NCI-H2029 treated with DMSO at 0.1 percent for 48 hours (cell line): ENCODE measurements at regions not wholly inside any gene's neighbourhood (a gene's known extent, or its start where the extent isn't known, plus 50 kb on each side); places are given as distances from the start of the nearest gene placed in this dataset.

Experiments
- DNase-seq: peaks from one replicate; lab custom pipeline; 2025; lab: John Stamatoyannopoulos, UW

DNA sequence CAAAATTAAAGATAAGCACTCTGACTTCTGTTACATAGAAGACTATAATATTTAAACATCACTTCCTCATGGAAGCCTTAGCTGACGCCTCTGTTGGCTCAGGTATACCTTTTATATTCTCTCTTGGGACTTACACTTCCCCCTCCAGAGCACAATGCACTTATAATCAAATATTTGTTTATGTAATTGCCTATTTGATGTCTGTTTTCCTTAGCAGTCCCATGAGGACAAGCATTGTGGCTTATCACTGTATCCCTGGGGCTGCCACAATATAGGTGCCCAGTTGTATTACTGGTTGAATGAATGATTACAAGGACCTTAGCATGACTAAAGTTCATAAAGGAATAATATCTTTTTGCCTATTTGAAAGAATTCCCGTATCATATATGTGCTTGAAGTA is 186.7 kb upstream of the VGLL2 start:
- peak; percentile 99 for DNase-seq

DNA sequence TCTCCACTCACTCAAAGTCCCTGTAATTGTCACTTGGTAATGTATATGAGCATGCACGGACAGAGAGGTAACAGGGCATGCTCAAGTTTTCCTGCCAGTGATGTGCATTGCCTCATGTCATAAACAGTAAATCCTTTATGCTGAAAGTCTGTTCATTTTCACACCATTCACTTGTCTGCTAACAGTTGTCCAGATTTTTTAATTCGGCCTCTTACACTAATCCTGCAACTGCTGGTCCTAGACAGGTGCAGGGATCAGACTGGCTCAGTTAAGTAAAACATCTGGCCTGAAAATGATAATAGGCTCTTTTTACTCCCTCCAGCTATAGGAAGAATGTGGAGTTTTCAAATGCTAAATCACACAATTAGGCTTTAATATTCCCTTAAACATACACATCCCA is 185.4 kb upstream of the VGLL2 start:
- no peak for DNase-seq

DNA sequence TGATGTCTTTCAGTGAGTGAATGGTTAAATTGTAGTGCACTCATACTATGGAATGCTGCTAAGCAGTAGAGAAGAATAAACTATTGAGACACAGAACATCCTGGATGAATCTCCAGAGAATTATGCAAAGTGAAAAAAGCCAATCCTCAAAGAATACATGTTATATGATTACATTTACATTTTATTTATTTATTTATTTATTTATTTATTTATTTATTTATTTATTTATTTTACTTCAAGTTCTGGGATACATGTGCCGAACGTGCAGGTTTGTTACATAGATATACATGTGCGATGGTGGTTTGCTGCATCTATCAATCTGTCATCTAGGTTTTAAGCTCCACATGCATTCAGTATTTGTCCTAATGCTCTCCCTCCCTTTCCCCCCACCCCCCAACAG is 175.8 kb upstream of the VGLL2 start:
- no peak for DNase-seq

DNA sequence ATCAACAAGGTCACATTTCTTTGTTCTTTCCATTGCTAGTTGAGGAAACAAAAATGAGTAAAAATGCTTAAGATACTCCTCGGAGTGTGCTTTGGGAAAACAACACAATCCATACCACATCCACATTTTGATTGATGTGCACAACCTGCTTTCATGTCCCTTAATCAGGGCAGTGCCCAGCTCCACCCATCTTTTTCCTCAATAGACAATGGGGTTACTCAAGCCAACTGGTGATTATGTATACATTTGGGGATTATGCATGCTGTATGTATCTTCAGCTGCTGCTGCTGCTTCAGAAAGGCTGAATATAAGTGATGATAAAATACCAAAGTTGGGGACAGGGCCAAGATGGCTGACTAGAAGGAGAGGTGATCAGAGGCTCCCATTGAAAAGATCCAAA is 155.2 kb upstream of the VGLL2 start:
- DNase-seq = no peak

DNA sequence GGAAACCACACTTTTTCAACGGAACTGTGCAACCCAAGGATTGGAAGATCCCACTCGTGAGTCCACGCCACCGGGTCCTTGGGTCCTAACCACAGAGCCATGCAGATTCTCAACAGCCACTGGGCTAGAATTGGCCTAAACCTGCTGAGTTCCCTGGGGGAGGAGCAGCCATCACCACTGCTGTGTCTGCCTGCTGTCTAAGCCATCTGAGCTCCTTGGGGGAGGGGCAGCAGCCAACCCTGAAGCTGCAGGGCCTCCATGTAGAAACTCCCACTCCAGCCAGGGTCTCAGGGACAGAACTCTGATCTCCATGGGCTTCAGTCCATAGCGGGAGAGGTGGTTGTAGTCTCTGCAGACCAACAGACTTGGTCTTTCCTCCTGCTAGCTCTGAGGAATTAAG is 154.6 kb upstream of the VGLL2 start:
- DNase-seq = no peak

- DNase-seq = no peak
Measured at GRCh38 chr6:117117652-117118051, 147.7 kb upstream of the VGLL2 start.

DNA sequence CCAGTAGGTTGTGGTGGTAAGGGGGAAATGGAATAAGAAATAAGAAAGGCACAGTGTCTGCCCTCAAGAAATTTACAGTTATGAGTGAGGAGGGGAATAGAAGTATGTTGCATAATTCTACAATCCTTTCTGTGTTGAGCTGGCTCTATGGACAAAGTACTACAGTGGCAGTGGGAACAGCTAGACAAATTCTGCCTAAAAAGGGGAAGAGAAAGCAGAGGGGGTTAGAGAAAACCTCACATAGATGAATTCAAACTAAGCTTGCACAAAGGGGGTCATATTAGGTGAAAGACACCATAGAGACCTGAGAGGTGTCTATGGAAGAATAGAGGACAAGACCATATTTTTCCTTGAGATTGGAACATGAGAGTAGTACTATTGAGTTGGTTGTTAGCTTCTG is 146.9 kb upstream of the VGLL2 start:
- no peak for DNase-seq

DNA sequence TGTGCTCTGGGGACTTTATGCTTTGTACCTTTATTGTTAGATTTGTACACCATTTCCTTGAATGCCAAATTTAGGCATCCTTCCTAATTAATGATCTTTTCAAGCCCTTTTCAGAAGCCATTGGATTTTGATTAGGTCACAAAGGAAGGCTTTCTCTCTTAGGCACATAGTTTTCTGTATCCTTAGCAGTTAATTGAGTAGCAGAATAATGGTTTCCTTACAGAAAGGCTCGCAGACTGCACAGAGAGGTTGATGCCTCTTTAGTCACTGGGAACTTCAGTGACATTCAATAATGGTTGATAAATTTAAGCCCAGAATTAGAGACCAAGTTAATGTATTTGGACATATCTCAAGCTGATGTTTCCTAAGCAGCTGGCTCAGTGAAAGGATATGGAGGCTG is 139.1 kb upstream of the VGLL2 start:
- no peak for DNase-seq

DNA sequence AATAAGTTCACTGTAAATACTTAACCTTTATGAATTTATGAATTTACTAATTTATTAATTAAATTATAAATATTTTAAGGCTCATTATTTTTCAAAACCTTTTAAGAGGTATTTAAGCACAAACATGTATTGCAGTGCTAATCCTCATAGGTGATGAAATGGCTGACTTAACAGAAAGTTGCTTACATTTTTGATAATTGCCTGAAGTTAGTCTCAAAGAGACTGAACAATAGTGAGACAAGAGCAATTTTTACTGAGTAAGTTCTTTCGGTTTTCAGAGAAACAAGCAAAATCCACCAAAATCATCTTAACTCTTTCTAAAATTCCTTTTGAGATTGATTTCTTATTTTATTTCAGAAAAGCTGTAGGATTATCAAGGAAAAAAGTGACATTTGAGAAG is 137.3 kb upstream of the VGLL2 start:
- no peak for DNase-seq

- DNase-seq = no peak
Measured at GRCh38 chr6:117130125-117130524, 135.2 kb upstream of the VGLL2 start.

GRCh38 chr6:117136702-117137101 is 128.7 kb upstream of the VGLL2 start:
- no peak for DNase-seq

DNA sequence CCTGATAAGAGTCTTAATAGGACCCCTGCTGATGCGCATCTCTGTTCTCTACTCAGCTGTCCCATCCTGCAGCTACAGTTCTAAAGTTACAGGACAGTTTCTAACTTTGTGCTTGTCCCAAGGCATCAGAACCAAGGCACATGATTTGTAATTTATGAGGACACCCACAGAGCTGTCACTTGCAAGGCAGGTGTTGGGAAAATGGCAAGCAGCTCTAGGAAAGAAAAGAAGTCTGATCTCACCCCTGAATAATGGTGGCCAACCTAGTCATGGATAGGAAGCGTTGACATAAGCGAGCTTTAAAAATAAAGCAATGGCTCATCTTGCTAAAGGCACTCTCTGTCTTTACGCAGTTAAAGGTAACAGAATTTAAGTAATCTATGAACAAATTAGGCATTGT is 127.6 kb upstream of the VGLL2 start:
- no peak for DNase-seq

GRCh38 chr6:117138425-117138824 is 126.9 kb upstream of the VGLL2 start:
- no peak for DNase-seq

DNA sequence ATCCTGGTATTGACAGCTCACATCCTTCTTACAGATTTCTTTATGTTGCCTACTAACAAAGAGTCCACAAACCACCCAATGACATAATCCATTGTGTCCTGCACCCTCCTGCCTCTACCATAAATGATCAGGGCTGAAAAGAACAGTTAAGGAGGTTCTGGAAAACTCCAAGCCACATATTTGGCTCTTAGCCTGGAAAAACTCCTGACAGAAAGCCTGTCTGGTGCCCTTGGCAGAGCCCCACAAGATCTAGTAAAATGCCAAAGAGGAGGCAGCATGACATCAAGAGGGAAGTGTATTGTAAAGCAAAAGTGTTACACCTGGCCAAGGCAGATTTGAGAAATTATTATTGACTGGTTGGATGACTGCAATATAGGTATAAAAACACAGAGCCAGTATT is 126.4 kb upstream of the VGLL2 start:
- peak; percentile 92 for DNase-seq

DNA sequence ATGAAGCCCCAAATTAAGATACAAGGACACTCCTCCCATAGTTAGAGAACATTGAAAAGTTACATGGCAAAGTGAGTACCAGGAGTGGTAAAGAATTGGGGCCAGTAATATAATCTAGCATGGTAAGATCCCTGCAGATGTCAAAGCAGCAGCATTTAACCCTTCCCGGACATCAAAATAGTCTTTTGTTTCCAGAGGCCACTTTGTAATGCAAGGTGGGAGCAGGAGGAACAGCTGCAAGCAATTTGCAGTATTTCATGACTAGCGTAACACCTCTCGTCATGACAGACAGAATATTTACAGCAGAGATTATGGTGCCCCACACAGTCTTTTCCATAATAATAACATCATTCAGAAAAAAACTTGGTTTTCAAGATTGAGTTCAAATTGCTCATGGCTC is 123.2 kb upstream of the VGLL2 start:
- DNase-seq = no peak

DNA sequence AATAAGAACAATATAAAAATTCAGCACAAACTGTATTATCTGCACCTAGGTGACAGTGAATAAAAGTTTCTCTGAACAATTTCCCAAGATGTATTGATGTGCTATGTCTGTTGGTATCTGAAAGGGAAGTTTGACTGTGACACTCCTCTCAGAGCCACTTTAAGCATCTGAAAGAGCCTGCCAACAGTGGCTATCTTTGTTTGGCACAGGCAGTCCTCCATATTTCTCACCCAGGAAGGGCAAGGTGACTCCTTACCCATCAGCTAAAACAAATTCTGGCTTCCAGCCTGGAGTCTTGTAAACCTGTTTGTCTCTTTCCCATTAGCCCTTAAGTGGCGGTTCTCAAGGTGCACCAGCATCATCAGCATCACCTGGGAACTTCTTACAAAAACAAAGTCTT is 122.4 kb upstream of the VGLL2 start:
- peak; percentile 39 for DNase-seq

DNA sequence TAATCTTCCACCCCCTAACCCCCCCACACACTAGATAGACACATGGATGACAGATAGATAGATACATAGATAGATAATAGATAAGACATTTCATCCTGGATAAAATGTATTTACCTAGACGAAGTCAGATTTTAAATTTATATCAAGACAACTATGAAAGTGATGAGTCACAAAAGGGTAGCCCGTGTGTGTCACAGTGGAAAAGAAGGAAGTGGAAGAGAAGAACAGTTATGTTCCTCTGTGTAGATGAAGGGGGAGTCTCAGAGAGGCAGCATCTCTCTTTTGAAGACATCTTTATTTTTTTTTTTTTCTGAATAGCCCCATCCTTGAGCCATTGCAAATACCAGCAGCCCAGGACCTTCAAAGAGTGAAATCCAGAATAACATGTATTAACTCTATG is 121.7 kb upstream of the VGLL2 start:
- no peak for DNase-seq

GRCh38 chr6:117145940-117146339 is 119.4 kb upstream of the VGLL2 start:
- DNase-seq = no peak

GRCh38 chr6:117149324-117149723 is 116.0 kb upstream of the VGLL2 start:
- DNase-seq = no peak

- DNase-seq = no peak
Measured at GRCh38 chr6:117156741-117157140, 108.6 kb upstream of the VGLL2 start.

DNA sequence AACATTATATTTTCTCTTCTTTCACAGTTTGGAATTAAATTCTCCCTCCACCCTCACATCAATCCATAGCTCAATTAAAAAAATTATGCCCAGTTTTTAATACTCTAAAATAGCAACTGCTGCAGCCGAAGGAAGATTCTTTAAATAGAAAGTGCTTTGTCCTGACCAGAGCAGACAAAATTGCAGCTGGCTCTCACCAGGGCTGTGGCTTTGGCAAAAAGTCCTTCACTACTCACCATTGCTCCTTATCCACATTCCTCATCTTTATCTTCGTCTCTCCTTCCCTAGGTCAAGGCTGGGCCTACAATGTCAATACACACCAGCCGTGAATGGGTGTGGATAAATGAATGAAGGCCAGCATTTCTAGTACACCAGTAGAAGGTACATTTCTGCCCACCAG is 107.9 kb upstream of the VGLL2 start:
- no peak for DNase-seq

GRCh38 chr6:117165911-117166499 is 99.4 kb upstream of the VGLL2 start:
- no peak for DNase-seq

GRCh38 chr6:117167520-117168271 is 97.7 kb upstream of the VGLL2 start:
- no peak for DNase-seq
